ENCODE measurements at regions not wholly inside any gene's neighbourhood (a gene's known extent, or its start where the extent isn't known, plus 50 kb on each side); places are given as distances from the start of the nearest gene placed in this dataset.
A peak's percentile ranks its signal among the peaks of the same experiment; 100 is the strongest.
"Not testable (repeated sequence)": the region's sequence is repeated elsewhere in the genome, so short reads cannot be mapped to it uniquely, and the experiment has no call there.

- Histone ChIP-seq H3K27me3 (ENCODE audit: low read depth, low read length) (no peaks in the 10 kb centered on the region), H3K36me3 (replicated peaks; ENCODE audit: low read depth, low read length) (peaks cover 54% of the 10 kb centered on the region), H2AFZ (ENCODE audit: low read depth, low read length) (no peak overlapping the region), H3K9ac (ENCODE audit: low read length) (peak overlapping the region; percentile 26; the same call in 1 of the 2 replicates), H4K20me1 (ENCODE audit: insufficient read depth, low read length) (peaks cover 47% of the 10 kb centered on the region), H3K4me2 (ENCODE audit: low read length) (peak overlapping the region; percentile 62), H3K4me3 (ENCODE audit: low read length) (peak overlapping the region; percentile 27), H3K4me1 (ENCODE audit: low read length) (peaks cover 98% of the 10 kb centered on the region), H3K27ac (ENCODE audit: low read length) (peak overlapping the region; percentile 67), H3K9me3 (ENCODE audit: insufficient read depth, low read length) (no peaks in the 10 kb centered on the region), H3K79me2 (ENCODE audit: low read length) (peaks cover 97% of the 10 kb centered on the region)
- TF ChIP-seq CTCF (IDR thresholded peaks at IDR 0.05; ENCODE audit: low read depth, low read length), result no peak
- no peak for TF ChIP-seq EZH2phosphoT487 (IDR thresholded peaks at IDR 0.05; ENCODE audit: low read depth)
These were observed 406.9 kb upstream of the SOX5 start for GRCh38 chr12:24356240-24356804.

- H3K79me2 ChIP-seq (ENCODE audit: low read length), result peaks cover 98% of the 10 kb centered on the region
- H3K9me3 ChIP-seq (ENCODE audit: insufficient read depth, low read length), result peaks cover 8% of the 10 kb centered on the region; the same call in 1 of the 2 replicates
- no peak for TF ChIP-seq EZH2phosphoT487 (IDR thresholded peaks at IDR 0.05; ENCODE audit: low read depth)
- H4K20me1 ChIP-seq (ENCODE audit: insufficient read depth, low read length), result peaks cover 54% of the 10 kb centered on the region
- H2AFZ ChIP-seq (ENCODE audit: low read depth, low read length), result no peak overlapping the region
- H3K27me3 ChIP-seq (ENCODE audit: low read depth, low read length), result no peaks in the 10 kb centered on the region
- peaks cover 84% of the 10 kb centered on the region for H3K4me1 ChIP-seq (ENCODE audit: low read length)
- H3K9ac ChIP-seq (ENCODE audit: low read length), result peak overlapping the region; percentile 52
- H3K27ac ChIP-seq (ENCODE audit: low read length), result peak overlapping the region; percentile 84
- H3K36me3 ChIP-seq (replicated peaks; ENCODE audit: low read depth, low read length), result peaks cover 56% of the 10 kb centered on the region
- H3K4me3 ChIP-seq (ENCODE audit: low read length), result peak overlapping the region; percentile 57
- H3K4me2 ChIP-seq (ENCODE audit: low read length), result peak overlapping the region; percentile 78
These were observed 402.9 kb upstream of the SOX5 start for GRCh38 chr12:24352363-24352762.

- Histone ChIP-seq H3K4me3 (ENCODE audit: low read length) (peak overlapping the region; percentile 9; the same call in 1 of the 2 replicates), H3K4me2 (ENCODE audit: low read length) (peak overlapping the region; percentile 32), H3K27me3 (ENCODE audit: low read depth, low read length) (no peaks in the 10 kb centered on the region), H3K9ac (ENCODE audit: low read length) (no peak overlapping the region), H2AFZ (ENCODE audit: low read depth, low read length) (no peak overlapping the region), H3K79me2 (ENCODE audit: low read length) (peaks cover 90% of the 10 kb centered on the region), H3K27ac (ENCODE audit: low read length) (peak overlapping the region; percentile 53), H3K36me3 (replicated peaks; ENCODE audit: low read depth, low read length) (peaks cover 65% of the 10 kb centered on the region), H3K4me1 (ENCODE audit: low read length) (peaks cover 53% of the 10 kb centered on the region), H4K20me1 (ENCODE audit: insufficient read depth, low read length) (peaks cover 56% of the 10 kb centered on the region), H3K9me3 (ENCODE audit: insufficient read depth, low read length) (peaks cover 8% of the 10 kb centered on the region; the same call in 1 of the 2 replicates)
- no peak for TF ChIP-seq CTCF (IDR thresholded peaks at IDR 0.05; ENCODE audit: low read depth, low read length)
- no peak for TF ChIP-seq EZH2phosphoT487 (IDR thresholded peaks at IDR 0.05; ENCODE audit: low read depth)
These were observed 399.8 kb upstream of the SOX5 start for GRCh38 chr12:24349051-24349799.

GRCh38 chr12:24348180-24348579, 398.7 kb upstream of the SOX5 start:
- H3K27me3 ChIP-seq (ENCODE audit: low read depth, low read length); H3K4me3 ChIP-seq (ENCODE audit: low read length); H3K4me2 ChIP-seq (ENCODE audit: low read length); H2AFZ ChIP-seq (ENCODE audit: low read depth, low read length); H3K27ac ChIP-seq (ENCODE audit: low read length); H3K9ac ChIP-seq (ENCODE audit: low read length); H3K9me3 ChIP-seq (ENCODE audit: insufficient read depth, low read length): not testable (repeated sequence)
- Histone ChIP-seq H3K79me2 (ENCODE audit: low read length) (peaks cover 91% of the 10 kb centered on the region), H3K36me3 (replicated peaks; ENCODE audit: low read depth, low read length) (peaks cover 61% of the 10 kb centered on the region), H3K4me1 (ENCODE audit: low read length) (peaks cover 43% of the 10 kb centered on the region), H4K20me1 (ENCODE audit: insufficient read depth, low read length) (peaks cover 54% of the 10 kb centered on the region)

- H3K27me3 ChIP-seq (ENCODE audit: low read depth, low read length), result no peaks in the 10 kb centered on the region
- no peak overlapping the region for H3K4me3 ChIP-seq (ENCODE audit: low read length)
- no peaks in the 10 kb centered on the region for H3K9me3 ChIP-seq (ENCODE audit: insufficient read depth, low read length)
- H4K20me1 ChIP-seq (ENCODE audit: insufficient read depth, low read length), result peaks cover 77% of the 10 kb centered on the region
- TF ChIP-seq CTCF (IDR thresholded peaks at IDR 0.05; ENCODE audit: low read depth, low read length) (no peak), EZH2phosphoT487 (IDR thresholded peaks at IDR 0.05; ENCODE audit: low read depth) (no peak)
- no peak overlapping the region for H3K27ac ChIP-seq (ENCODE audit: low read length)
- H3K79me2 ChIP-seq (ENCODE audit: low read length), result peaks cover 94% of the 10 kb centered on the region
- peaks cover 4% of the 10 kb centered on the region for H3K4me1 ChIP-seq (ENCODE audit: low read length)
- no peak overlapping the region for H3K9ac ChIP-seq (ENCODE audit: low read length)
- H3K36me3 ChIP-seq (replicated peaks; ENCODE audit: low read depth, low read length), result peaks cover 44% of the 10 kb centered on the region
- no peak overlapping the region for H2AFZ ChIP-seq (ENCODE audit: low read depth, low read length)
- H3K4me2 ChIP-seq (ENCODE audit: low read length), result no peak overlapping the region
These were observed 378.8 kb upstream of the SOX5 start for GRCh38 chr12:24328261-24328660.

Measured in OCI-LY3 (cell line).